Peyer's patch (tissue), 4 donors: ENCODE measurements at regions not wholly inside any gene's neighbourhood (a gene's known extent, or its start where the extent isn't known, plus 50 kb on each side); places are given as distances from the start of the nearest gene placed in this dataset.

Experiments used
- DNase-seq, 3 donors: peaks; one replicate each; pipeline ENCODE4 v3.0.0-alpha.2; 2017 to 2019
- H3K27ac ChIP-seq, 4 donors: fragments of 200-600 bp; sonication (generic); one replicate each; pipeline ENCODE4 v1.5.1; 2016 to 2019
- H3K27me3 ChIP-seq, 2 donors: fragments of 200-600 bp; sonication (generic); one replicate each; pipeline ENCODE4 v1.5.1; 2019
- H3K36me3 ChIP-seq, 3 donors: fragments of 200-600 bp; sonication (generic); one replicate each; pipeline ENCODE4 v1.5.1; 2016 to 2019
- H3K4me1 ChIP-seq, 4 donors: fragments of 200-600 bp; sonication (generic); one replicate each; pipeline ENCODE4 v1.5.1; 2016 to 2019
- H3K4me3 ChIP-seq, 4 donors: fragments of 200-600 bp; sonication (generic); 1 replicate in 3 of 4; 2 replicates in 1 of 4; pipeline ENCODE4 v1.5.1; 2016 to 2019; ENCODE audit warnings: mild to moderate bottlenecking in 1 of 4
- H3K9me3 ChIP-seq, 4 donors: fragments of 200-600 bp; sonication (generic); one replicate each; pipeline ENCODE4 v1.5.1; 2016 to 2019; ENCODE audit warnings: mild to moderate bottlenecking in 1 of 4
- POLR2A ChIP-seq, 2 donors: fragments of 450-650 bp; IDR thresholded peaks; one replicate each; pipeline ENCODE4 v1.5.1; 2017; ENCODE audit warnings: antibody characterized with exemption in 2 of 2, mild to moderate bottlenecking in 2 of 2, moderate library complexity in 2 of 2
- TF ChIP-seq, protein P1 (sequence below), 6 experiments: fragments of 450-650 bp in 4 of 6; fragments of 200-600 bp in 2 of 6; sonication (generic) in 1 of 6; IDR thresholded peaks; one replicate each; pipeline ENCODE4 v1.5.1; 2017 to 2019; ENCODE audit warnings: antibody characterized with exemption in 6 of 6, mild to moderate bottlenecking in 3 of 6, moderate library complexity in 1 of 6

DNA sequence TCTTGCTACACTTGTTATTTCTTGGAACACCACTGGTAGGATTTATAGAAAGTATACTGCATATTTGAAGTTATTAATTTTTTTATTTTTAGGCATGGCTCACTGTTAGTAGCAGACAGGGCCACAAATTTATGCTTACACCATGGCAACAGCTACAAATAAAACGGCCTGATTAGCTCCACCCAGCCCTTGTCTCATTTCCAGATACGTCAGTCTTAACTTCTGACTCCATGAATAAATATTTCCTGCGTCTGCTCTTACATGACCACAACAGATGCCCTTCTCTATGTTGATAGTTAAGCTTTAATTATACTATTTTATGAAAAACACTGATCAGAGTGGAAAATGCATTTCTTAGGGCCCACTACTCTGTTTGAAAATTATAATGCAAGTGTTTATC is 62.3 kb upstream of the CPOX start:
- Histone ChIP-seq H3K4me3 (no peak overlapping the region), H3K27ac (no peak overlapping the region), H3K36me3 (no peaks in the 10 kb centered on the region), H3K4me1 (no peaks in the 10 kb centered on the region), H3K9me3 (no peaks in the 10 kb centered on the region), H3K27me3 (no peaks in the 10 kb centered on the region)
- no peak for TF ChIP-seq POLR2A (IDR thresholded peaks at IDR 0.05)
- TF ChIP-seq, protein P1, sequence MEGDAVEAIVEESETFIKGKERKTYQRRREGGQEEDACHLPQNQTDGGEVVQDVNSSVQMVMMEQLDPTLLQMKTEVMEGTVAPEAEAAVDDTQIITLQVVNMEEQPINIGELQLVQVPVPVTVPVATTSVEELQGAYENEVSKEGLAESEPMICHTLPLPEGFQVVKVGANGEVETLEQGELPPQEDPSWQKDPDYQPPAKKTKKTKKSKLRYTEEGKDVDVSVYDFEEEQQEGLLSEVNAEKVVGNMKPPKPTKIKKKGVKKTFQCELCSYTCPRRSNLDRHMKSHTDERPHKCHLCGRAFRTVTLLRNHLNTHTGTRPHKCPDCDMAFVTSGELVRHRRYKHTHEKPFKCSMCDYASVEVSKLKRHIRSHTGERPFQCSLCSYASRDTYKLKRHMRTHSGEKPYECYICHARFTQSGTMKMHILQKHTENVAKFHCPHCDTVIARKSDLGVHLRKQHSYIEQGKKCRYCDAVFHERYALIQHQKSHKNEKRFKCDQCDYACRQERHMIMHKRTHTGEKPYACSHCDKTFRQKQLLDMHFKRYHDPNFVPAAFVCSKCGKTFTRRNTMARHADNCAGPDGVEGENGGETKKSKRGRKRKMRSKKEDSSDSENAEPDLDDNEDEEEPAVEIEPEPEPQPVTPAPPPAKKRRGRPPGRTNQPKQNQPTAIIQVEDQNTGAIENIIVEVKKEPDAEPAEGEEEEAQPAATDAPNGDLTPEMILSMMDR (IDR thresholded peaks at IDR 0.05) = no peak
- DNase-seq = no peak

GRCh38 chr3:98657457-98657856 is 64.0 kb upstream of the CPOX start:
- TF ChIP-seq POLR2A (IDR thresholded peaks at IDR 0.05) = no peak
- TF ChIP-seq, protein P1 (IDR thresholded peaks at IDR 0.05) = peak in 4 of 6 experiments; percentile 9 to 42 (median 32)
- Histone ChIP-seq H3K4me1 (no peaks in the 10 kb centered on the region), H3K27me3 (no peaks in the 10 kb centered on the region), H3K9me3 (no peaks in the 10 kb centered on the region), H3K27ac (no peak overlapping the region), H3K4me3 (no peak overlapping the region), H3K36me3 (no peaks in the 10 kb centered on the region)
- DNase-seq = peak in 2 of 3 donors; percentile 48 to 54

DNA sequence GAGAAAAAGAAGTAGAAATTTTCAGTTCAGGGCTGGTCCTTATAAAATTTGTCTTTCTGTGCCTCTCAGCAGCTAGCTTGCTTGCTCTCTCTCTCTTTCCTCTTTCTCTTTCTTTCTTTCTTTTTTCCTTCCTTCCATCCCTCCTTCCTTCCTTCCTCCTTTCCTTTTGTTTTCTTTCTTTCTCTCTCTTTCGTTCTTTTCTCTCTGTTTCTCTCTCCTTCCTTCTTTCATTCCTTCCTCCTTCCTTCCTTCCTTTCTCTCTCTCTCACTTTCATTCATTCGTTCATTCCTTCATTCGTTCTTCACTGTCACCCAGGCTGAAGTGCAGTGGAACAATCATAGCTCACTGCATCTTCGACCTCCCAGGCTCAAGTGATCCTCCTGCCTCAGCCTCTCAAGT is 69.3 kb upstream of the CPOX start:
- TF ChIP-seq POLR2A (IDR thresholded peaks at IDR 0.05) = no peak
- TF ChIP-seq, protein P1 (IDR thresholded peaks at IDR 0.05) = no peak
- H3K27me3 ChIP-seq = no peaks in the 10 kb centered on the region
- no peak overlapping the region for H3K4me3 ChIP-seq
- no peaks in the 10 kb centered on the region for H3K36me3 ChIP-seq
- H3K4me1 ChIP-seq = no peaks in the 10 kb centered on the region
- no peaks in the 10 kb centered on the region for H3K9me3 ChIP-seq
- no peak for DNase-seq
- no peak overlapping the region for H3K27ac ChIP-seq

DNA sequence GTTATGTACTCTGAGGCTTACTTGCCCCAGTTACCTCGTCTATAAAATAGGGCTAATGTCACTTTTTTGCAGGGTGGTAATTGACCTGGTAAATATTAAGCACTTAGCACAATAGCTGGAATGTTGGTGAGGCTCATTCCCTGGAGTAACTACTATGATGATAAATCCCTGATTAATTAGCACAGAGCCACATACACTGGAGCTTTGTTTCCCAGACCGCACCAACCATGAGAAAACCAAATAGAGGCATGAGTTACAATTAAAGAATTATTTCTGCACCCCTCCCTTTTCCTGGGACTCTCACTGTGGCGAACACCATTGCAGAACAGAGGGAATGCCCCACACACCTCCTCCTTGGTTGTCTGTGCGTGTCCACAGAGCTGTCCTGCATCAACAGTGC is 76.6 kb upstream of the CPOX start:
- H3K9me3 ChIP-seq = no peaks in the 10 kb centered on the region
- H3K4me3 ChIP-seq = no peak overlapping the region
- TF ChIP-seq, protein P1 (IDR thresholded peaks at IDR 0.05) = no peak
- TF ChIP-seq POLR2A (IDR thresholded peaks at IDR 0.05) = no peak
- H3K4me1 ChIP-seq = no peaks in the 10 kb centered on the region
- H3K27me3 ChIP-seq = no peaks in the 10 kb centered on the region
- H3K36me3 ChIP-seq = no peaks in the 10 kb centered on the region
- no peak overlapping the region for H3K27ac ChIP-seq
- DNase-seq = no peak

DNA sequence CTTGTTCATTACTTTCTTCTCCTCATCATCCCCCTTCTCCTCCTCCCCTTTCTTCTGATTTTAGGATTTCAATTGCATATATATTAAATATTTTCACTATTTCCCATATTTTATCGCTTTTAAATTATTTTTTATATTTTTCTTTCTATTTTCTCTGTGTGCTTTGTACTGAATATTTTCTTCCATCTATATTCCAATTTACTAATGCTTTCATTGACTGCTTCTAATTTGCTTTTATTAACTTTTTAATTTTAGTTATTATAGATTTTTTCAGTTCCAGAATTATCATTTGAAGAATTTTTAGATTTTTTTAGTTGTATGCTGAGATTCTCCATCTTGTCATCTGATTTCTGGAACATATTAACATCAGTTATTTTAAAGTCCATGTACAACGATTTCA is 83.2 kb upstream of the ST3GAL6 start:
- Histone ChIP-seq H3K4me1 (no peaks in the 10 kb centered on the region), H3K4me3 (no peak overlapping the region), H3K36me3 (no peaks in the 10 kb centered on the region), H3K27me3 (no peaks in the 10 kb centered on the region), H3K9me3 (no peaks in the 10 kb centered on the region), H3K27ac (no peak overlapping the region)
- DNase-seq = no peak
- TF ChIP-seq, protein P1 (IDR thresholded peaks at IDR 0.05) = no peak
- no peak for TF ChIP-seq POLR2A (IDR thresholded peaks at IDR 0.05)

GRCh38 chr3:98680723-98681122 is 82.4 kb upstream of the ST3GAL6 start:
- TF ChIP-seq POLR2A (IDR thresholded peaks at IDR 0.05) = no peak
- TF ChIP-seq, protein P1 (IDR thresholded peaks at IDR 0.05) = no peak
- no peak for DNase-seq
- no peak overlapping the region for H3K4me3 ChIP-seq
- no peaks in the 10 kb centered on the region for H3K36me3 ChIP-seq
- no peaks in the 10 kb centered on the region for H3K4me1 ChIP-seq
- no peaks in the 10 kb centered on the region for H3K27me3 ChIP-seq
- no peak overlapping the region for H3K27ac ChIP-seq
- H3K9me3 ChIP-seq = no peaks in the 10 kb centered on the region
